Caco-2 (cell line): ENCODE measurements at regions not wholly inside any gene's neighbourhood (a gene's known extent, or its start where the extent isn't known, plus 50 kb on each side); places are given as distances from the start of the nearest gene placed in this dataset.

ENCODE experiments used
- BruUV-seq: library from RNA; stranded (reverse); fragments of 400-500 nt; replicated peaks from 2 replicates; lab custom pipeline; 2021; lab: Mats Ljungman, UMichigan
- CTCF ChIA-PET: fragments of 300-600 bp; sonication (Branson Sonifier 250); formaldehyde crosslinking; loops from one replicate; lab custom pipeline; 2022; ENCODE audit warnings: antibody characterized with exemption; lab: Charles Lee
- POLR2A ChIA-PET: fragments of 300-600 bp; sonication (Branson Sonifier 250); formaldehyde crosslinking; loops from one replicate; lab custom pipeline; 2022; ENCODE audit warnings: antibody characterized with exemption; lab: Charles Lee
- DNase-seq, 2 experiments: peaks; one replicate each; pipeline versions ENCODE4 v3.0.0 to v3.0.0-alpha.2; 2020 to 2022
- H3K27me3 ChIP-seq: replicated peaks from 2 replicates; pipeline ENCODE4 v1.6.0; 2011; ENCODE audit warnings: low read length; ENCODE audit not compliant: control insufficient read depth, insufficient read depth
- H3K36me3 ChIP-seq: 2 replicates; pipeline ENCODE4 v1.5.1; 2011; ENCODE audit warnings: low read length; ENCODE audit not compliant: control insufficient read depth, insufficient read depth
- H3K4me1 ChIP-seq: fragments of 250-450 bp; sonication (Bioruptor Pico); 2 replicates; pipeline ENCODE4 v1.5.1; 2020; ENCODE audit warnings: mild to moderate bottlenecking
- H3K4me3 ChIP-seq: 2 replicates; pipeline ENCODE4 v1.5.1; 2011; ENCODE audit warnings: low read depth, mild to moderate bottlenecking, control low read depth, low read length
- H3K9me3 ChIP-seq: fragments of 250-450 bp; sonication (Bioruptor Pico); 2 replicates; pipeline ENCODE4 v1.5.1; 2020; ENCODE audit warnings: mild to moderate bottlenecking, moderate library complexity
- H3K27ac Mint-ChIP-seq: one replicate; pipeline ENCODE4 v1.8.0; 2022; ENCODE audit warnings: mixed read lengths; ENCODE audit not compliant: unreplicated experiment
- H3K27me3 Mint-ChIP-seq: one replicate; pipeline ENCODE4 v1.8.0; 2022; ENCODE audit warnings: mixed read lengths; ENCODE audit not compliant: insufficient read depth, unreplicated experiment
- H3K36me3 Mint-ChIP-seq: one replicate; pipeline ENCODE4 v1.8.0; 2022; ENCODE audit warnings: mild to moderate bottlenecking, mixed read lengths; ENCODE audit not compliant: insufficient read depth, unreplicated experiment
- H3K4me1 Mint-ChIP-seq: one replicate; pipeline ENCODE4 v1.8.0; 2022; ENCODE audit warnings: low read depth, mixed read lengths; ENCODE audit not compliant: unreplicated experiment
- H3K4me3 Mint-ChIP-seq: one replicate; pipeline ENCODE4 v1.8.0; 2022; ENCODE audit warnings: mild to moderate bottlenecking, moderate library complexity, mixed read lengths; ENCODE audit not compliant: unreplicated experiment
- H3K9me3 Mint-ChIP-seq: one replicate; pipeline ENCODE4 v1.8.0; 2022; ENCODE audit warnings: mixed read lengths; ENCODE audit not compliant: unreplicated experiment
- intact Hi-C: fragments of 100-400 bp; cut with micrococcal nuclease; formaldehyde crosslinking; loops from one replicate; pipeline ENCODE4 v1.10.0; 2022; ENCODE audit not compliant: unreplicated experiment
- TF ChIP-seq, protein P1 (sequence below), 2 experiments: fragments of 200-600 bp in 1 of 2; IDR thresholded peaks; 1 replicate in 1 of 2; 2 replicates in 1 of 2; pipeline versions ENCODE4 v1.5.1 to v1.8.0; 2011 to 2022; ENCODE audit warnings: antibody characterized with exemption in 1 of 2, control low read depth in 1 of 2, inconsistent platforms in 1 of 2, low read depth in 1 of 2, low read length in 1 of 2, mild to moderate bottlenecking in 1 of 2, moderate library complexity in 1 of 2; ENCODE audit not compliant: insufficient read depth in 1 of 2, severe bottlenecking in 1 of 2, unreplicated experiment in 1 of 2

DNA sequence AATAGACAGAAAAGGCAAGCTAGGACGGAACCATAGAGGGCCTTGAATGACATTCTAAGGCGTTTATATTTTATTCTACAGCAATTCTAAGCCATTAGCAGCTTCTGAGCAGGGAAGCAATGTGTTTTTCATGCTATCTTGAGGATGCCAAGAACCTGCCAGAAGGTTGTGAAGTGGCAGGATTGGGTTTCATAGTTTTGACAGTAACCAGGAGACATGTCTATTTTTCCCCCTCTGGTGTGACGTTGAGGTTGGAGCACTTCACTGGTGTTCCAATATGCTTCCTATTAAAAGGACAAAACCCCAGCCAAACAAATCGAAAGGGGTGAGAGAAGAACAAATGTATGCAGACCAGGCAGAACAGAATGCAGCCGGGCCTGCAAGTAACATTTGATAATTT is 148.2 kb downstream of the SPATA19 start:
- no peak overlapping the region for H3K27ac Mint-ChIP-seq
- no peaks in the 10 kb centered on the region for H3K4me1 Mint-ChIP-seq
- Histone ChIP-seq H3K4me1 (no peaks in the 10 kb centered on the region), H3K4me3 (no peak overlapping the region), H3K27me3 (no peaks in the 10 kb centered on the region), H3K9me3 (no peaks in the 10 kb centered on the region), H3K36me3 (no peaks in the 10 kb centered on the region)
- H3K27me3 Mint-ChIP-seq: peaks cover 3% of the 10 kb centered on the region
- H3K9me3 Mint-ChIP-seq: no peaks in the 10 kb centered on the region
- ChIA-PET CTCF (interaction anchor here (0.6 kb wide), 1 partner anchor 57 kb away, joined by 3 read pairs; no protein-coding TSS in a partner anchor), POLR2A (no interaction called here)
- no peak overlapping the region for H3K4me3 Mint-ChIP-seq
- DNase-seq: no peak
- H3K36me3 Mint-ChIP-seq: no peaks in the 10 kb centered on the region
- no TSS peak for BruUV-seq
- TF ChIP-seq, protein P1, sequence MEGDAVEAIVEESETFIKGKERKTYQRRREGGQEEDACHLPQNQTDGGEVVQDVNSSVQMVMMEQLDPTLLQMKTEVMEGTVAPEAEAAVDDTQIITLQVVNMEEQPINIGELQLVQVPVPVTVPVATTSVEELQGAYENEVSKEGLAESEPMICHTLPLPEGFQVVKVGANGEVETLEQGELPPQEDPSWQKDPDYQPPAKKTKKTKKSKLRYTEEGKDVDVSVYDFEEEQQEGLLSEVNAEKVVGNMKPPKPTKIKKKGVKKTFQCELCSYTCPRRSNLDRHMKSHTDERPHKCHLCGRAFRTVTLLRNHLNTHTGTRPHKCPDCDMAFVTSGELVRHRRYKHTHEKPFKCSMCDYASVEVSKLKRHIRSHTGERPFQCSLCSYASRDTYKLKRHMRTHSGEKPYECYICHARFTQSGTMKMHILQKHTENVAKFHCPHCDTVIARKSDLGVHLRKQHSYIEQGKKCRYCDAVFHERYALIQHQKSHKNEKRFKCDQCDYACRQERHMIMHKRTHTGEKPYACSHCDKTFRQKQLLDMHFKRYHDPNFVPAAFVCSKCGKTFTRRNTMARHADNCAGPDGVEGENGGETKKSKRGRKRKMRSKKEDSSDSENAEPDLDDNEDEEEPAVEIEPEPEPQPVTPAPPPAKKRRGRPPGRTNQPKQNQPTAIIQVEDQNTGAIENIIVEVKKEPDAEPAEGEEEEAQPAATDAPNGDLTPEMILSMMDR (IDR thresholded peaks at IDR 0.05; ENCODE audit: insufficient read depth in 1 of 2, low read depth in 1 of 2, low read length in 1 of 2, severe bottlenecking in 1 of 2, unreplicated experiment in 1 of 2): no peak
- intact Hi-C loops: no loop called here

DNA sequence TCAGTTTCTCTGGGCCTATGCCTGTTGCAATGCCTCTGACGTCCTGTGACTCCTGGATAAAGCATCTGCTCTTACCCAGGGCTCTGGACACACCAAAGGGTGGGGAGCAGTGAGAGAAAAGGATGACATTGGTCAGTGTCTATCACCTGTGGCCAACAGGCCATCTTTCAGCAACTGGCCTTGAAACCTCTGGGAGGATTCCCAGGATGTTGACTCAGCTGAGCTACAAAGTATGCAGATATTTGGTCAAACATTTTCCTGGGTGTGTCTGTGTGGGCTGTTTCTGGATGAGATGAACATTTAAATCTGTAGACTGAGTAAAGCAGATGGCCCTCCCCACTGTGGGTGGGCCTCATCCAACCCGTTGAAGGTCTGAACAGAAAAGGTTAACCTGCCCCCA is 149.9 kb downstream of the SPATA19 start:
- CTCF ChIA-PET: no interaction called here

DNA sequence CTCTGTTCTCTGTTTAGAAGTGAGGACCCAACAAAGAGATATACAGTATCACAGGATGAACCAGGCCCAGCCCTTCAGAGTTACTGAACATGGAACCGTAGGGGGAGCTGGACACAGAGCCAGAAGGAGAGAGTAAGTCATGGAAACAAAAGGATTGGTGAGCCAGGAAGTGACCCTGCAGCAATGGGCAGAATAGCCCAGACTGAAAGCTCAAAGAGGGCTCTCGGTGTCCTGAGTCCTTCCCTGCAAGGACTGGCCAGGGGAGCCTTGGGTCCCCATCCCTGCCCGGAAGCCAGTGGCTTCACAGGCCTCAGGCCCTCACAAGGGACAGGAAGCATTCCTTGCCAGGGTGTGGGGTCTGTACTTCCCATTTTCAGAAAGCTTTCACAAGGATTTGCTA is 150.6 kb downstream of the SPATA19 start:
- no peaks in the 10 kb centered on the region for H3K4me1 ChIP-seq
- Mint-ChIP-seq H3K36me3 (no peaks in the 10 kb centered on the region), H3K9me3 (no peaks in the 10 kb centered on the region), H3K4me1 (no peaks in the 10 kb centered on the region), H3K27me3 (peaks cover 3% of the 10 kb centered on the region), H3K27ac (no peak overlapping the region), H3K4me3 (no peak overlapping the region)
- intact Hi-C loops: no loop called here
- ChIA-PET POLR2A (no interaction called here), CTCF (no interaction called here)
- no TSS peak for BruUV-seq
- DNase-seq: no peak
- H3K27me3 ChIP-seq: no peaks in the 10 kb centered on the region
- no peak overlapping the region for H3K4me3 ChIP-seq
- no peaks in the 10 kb centered on the region for H3K9me3 ChIP-seq
- TF ChIP-seq, protein P1 (IDR thresholded peaks at IDR 0.05; ENCODE audit: insufficient read depth in 1 of 2, low read depth in 1 of 2, low read length in 1 of 2, severe bottlenecking in 1 of 2, unreplicated experiment in 1 of 2): no peak
- H3K36me3 ChIP-seq: no peaks in the 10 kb centered on the region

More for the DNA sequence above, 149.9 kb downstream of the SPATA19 start:
- no peaks in the 10 kb centered on the region for H3K36me3 ChIP-seq
- Mint-ChIP-seq H3K9me3 (no peaks in the 10 kb centered on the region), H3K4me1 (no peaks in the 10 kb centered on the region), H3K36me3 (no peaks in the 10 kb centered on the region), H3K4me3 (no peak overlapping the region), H3K27ac (no peak overlapping the region), H3K27me3 (peaks cover 3% of the 10 kb centered on the region)
- POLR2A ChIA-PET: no interaction called here
- no peaks in the 10 kb centered on the region for H3K27me3 ChIP-seq
- TF ChIP-seq, protein P1 (IDR thresholded peaks at IDR 0.05; ENCODE audit: insufficient read depth in 1 of 2, low read depth in 1 of 2, low read length in 1 of 2, severe bottlenecking in 1 of 2, unreplicated experiment in 1 of 2): no peak
- H3K9me3 ChIP-seq: no peaks in the 10 kb centered on the region
- no peaks in the 10 kb centered on the region for H3K4me1 ChIP-seq
- intact Hi-C loops: no loop called here
- BruUV-seq: no TSS peak
- no peak for DNase-seq
- no peak overlapping the region for H3K4me3 ChIP-seq
